H1 (cell line): ENCODE measurements at regions not wholly inside any gene's neighbourhood (a gene's known extent, or its start where the extent isn't known, plus 50 kb on each side); places are given as distances from the start of the nearest gene placed in this dataset.

Experiments used
- CHD2 ChIP-seq: IDR thresholded peaks from 2 replicates; pipeline ENCODE4 v1.6.1; 2012; ENCODE audit warnings: low read length, improper control_type of control experiment
- CTCF ChIP-seq, 3 experiments: IDR thresholded peaks; 1 replicate in 2 of 3; 2 replicates in 1 of 3; pipeline versions ENCODE4 v1.5.1 to v1.6.1; 2011; ENCODE audit warnings: low read length in 3 of 3, mild to moderate bottlenecking in 3 of 3, inconsistent platforms in 2 of 3, low read depth in 1 of 3, moderate library complexity in 1 of 3; ENCODE audit not compliant: insufficient read depth in 1 of 3; ENCODE audit errors: control extremely low read depth in 1 of 3
- RAD21 ChIP-seq, 2 experiments: IDR thresholded peaks in 1 of 2; conservative IDR thresholded peaks in 1 of 2; 2 replicates each; pipeline ENCODE4 v1.6.1; 2011; ENCODE audit warnings: low read depth in 2 of 2, low read length in 2 of 2, improper control_type of control experiment in 1 of 2, inconsistent platforms in 1 of 2, mild to moderate bottlenecking in 1 of 2, moderate library complexity in 1 of 2
- ZNF274 ChIP-seq: IDR thresholded peaks from 2 replicates; pipeline ENCODE4 v1.7.0; 2012; ENCODE audit warnings: low read length, borderline replicate concordance; ENCODE audit errors: extremely low read depth
- TF ChIP-seq, protein P1 (sequence below): IDR thresholded peaks from 2 replicates; pipeline ENCODE4 v1.6.1; 2012; ENCODE audit warnings: inconsistent platforms

GRCh38 chr5:34483442-34484033 is 172.6 kb upstream of the RAI14 start:
- TF ChIP-seq CHD2, result no peak
- no peak for TF ChIP-seq RAD21 (IDR thresholded peaks at IDR 0.05 in 1 of 2, conservative IDR thresholded peaks at IDR 0.05 in 1 of 2; ENCODE audit: low read depth in 2 of 2, low read length in 2 of 2)
- no peak for TF ChIP-seq ZNF274
- TF ChIP-seq, protein P1, sequence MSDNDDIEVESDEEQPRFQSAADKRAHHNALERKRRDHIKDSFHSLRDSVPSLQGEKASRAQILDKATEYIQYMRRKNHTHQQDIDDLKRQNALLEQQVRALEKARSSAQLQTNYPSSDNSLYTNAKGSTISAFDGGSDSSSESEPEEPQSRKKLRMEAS, result peak; percentile 7; the same call in 1 of the 2 replicates
- no peak for TF ChIP-seq CTCF (IDR thresholded peaks at IDR 0.05; ENCODE audit: control extremely low read depth in 1 of 3, insufficient read depth in 1 of 3, low read depth in 1 of 3, low read length in 3 of 3)
